ENCODE measurements at regions not wholly inside any gene's neighbourhood (a gene's known extent, or its start where the extent isn't known, plus 50 kb on each side); places are given as distances from the start of the nearest gene placed in this dataset.
"Not testable (repeated sequence)": the region's sequence is repeated elsewhere in the genome, so short reads cannot be mapped to it uniquely, and the experiment has no call there.

- Histone ChIP-seq H3K27me3 (replicated peaks; ENCODE audit: insufficient read depth) (no peaks in the 10 kb centered on the region), H3K4me3 (no peak overlapping the region), H3K36me3 (no peaks in the 10 kb centered on the region), H3K4me1 (ENCODE audit: control insufficient read depth in 1 of 2, low read depth in 2 of 2) (no peaks in the 10 kb centered on the region), H3K9me3 (no peaks in the 10 kb centered on the region), H3K27ac (no peak overlapping the region)
- no peak for ATAC-seq (ENCODE audit: insufficient number of reproducible peaks, low FRiP score, low read depth)
- TF ChIP-seq CTCF (IDR thresholded peaks at IDR 0.05): no peak
- DNase-seq (ENCODE audit: low spot score): no peak
Measured at GRCh38 chr11:16596231-16596630, 142.2 kb upstream of the C11orf58 start.

GRCh38 chr11:16591157-16591556 is 147.3 kb upstream of the C11orf58 start:
- Histone ChIP-seq H3K9me3 (no peaks in the 10 kb centered on the region), H3K27me3 (replicated peaks; ENCODE audit: insufficient read depth) (no peaks in the 10 kb centered on the region), H3K36me3 (no peaks in the 10 kb centered on the region), H3K4me3 (no peak overlapping the region), H3K4me1 (ENCODE audit: control insufficient read depth in 1 of 2, low read depth in 2 of 2) (no peaks in the 10 kb centered on the region), H3K27ac (no peak overlapping the region)
- DNase-seq (ENCODE audit: low spot score) (no peak), ATAC-seq (ENCODE audit: insufficient number of reproducible peaks, low FRiP score, low read depth) (no peak)
- no peak for TF ChIP-seq CTCF (IDR thresholded peaks at IDR 0.05)

- Histone ChIP-seq H3K36me3 (no peaks in the 10 kb centered on the region), H3K4me3 (no peak overlapping the region), H3K9me3 (no peaks in the 10 kb centered on the region), H3K27me3 (replicated peaks; ENCODE audit: insufficient read depth) (no peaks in the 10 kb centered on the region), H3K4me1 (ENCODE audit: control insufficient read depth in 1 of 2, low read depth in 2 of 2) (no peaks in the 10 kb centered on the region), H3K27ac (no peak overlapping the region)
- TF ChIP-seq CTCF (IDR thresholded peaks at IDR 0.05): no peak
- ATAC-seq (ENCODE audit: insufficient number of reproducible peaks, low FRiP score, low read depth) (no peak), DNase-seq (ENCODE audit: low spot score) (no peak)
Measured at GRCh38 chr11:16587670-16588069, 150.8 kb upstream of the C11orf58 start.

GRCh38 chr11:16584569-16584968 is 153.9 kb upstream of the C11orf58 start:
- H3K4me1 ChIP-seq (ENCODE audit: control insufficient read depth in 1 of 2, low read depth in 2 of 2): no peaks in the 10 kb centered on the region
- ATAC-seq (ENCODE audit: insufficient number of reproducible peaks, low FRiP score, low read depth) (no peak), DNase-seq (ENCODE audit: low spot score) (no peak)
- H3K4me3 ChIP-seq: no peak overlapping the region
- no peaks in the 10 kb centered on the region for H3K27me3 ChIP-seq (replicated peaks; ENCODE audit: insufficient read depth)
- no peak overlapping the region for H3K27ac ChIP-seq
- no peaks in the 10 kb centered on the region for H3K36me3 ChIP-seq
- TF ChIP-seq CTCF (IDR thresholded peaks at IDR 0.05): no peak
- H3K9me3 ChIP-seq: no peaks in the 10 kb centered on the region

- not testable (repeated sequence) for ATAC-seq (ENCODE audit: insufficient number of reproducible peaks, low FRiP score, low read depth); DNase-seq (ENCODE audit: low spot score); H3K27me3 ChIP-seq (replicated peaks; ENCODE audit: insufficient read depth); H3K27ac ChIP-seq; H3K36me3 ChIP-seq; H3K4me3 ChIP-seq; H3K4me1 ChIP-seq (ENCODE audit: control insufficient read depth in 1 of 2, low read depth in 2 of 2); H3K9me3 ChIP-seq
Measured at GRCh38 chr11:16581078-16581477, 157.4 kb upstream of the C11orf58 start.

- DNase-seq (ENCODE audit: low spot score): no peak
- H3K27me3 ChIP-seq (replicated peaks; ENCODE audit: insufficient read depth): no peaks in the 10 kb centered on the region
- H3K27ac ChIP-seq: no peak overlapping the region
- TF ChIP-seq CTCF (IDR thresholded peaks at IDR 0.05): no peak
- no peak for ATAC-seq (ENCODE audit: insufficient number of reproducible peaks, low FRiP score, low read depth)
- H3K4me3 ChIP-seq: no peak overlapping the region
- H3K4me1 ChIP-seq (ENCODE audit: control insufficient read depth in 1 of 2, low read depth in 2 of 2): no peaks in the 10 kb centered on the region
- no peaks in the 10 kb centered on the region for H3K9me3 ChIP-seq
- H3K36me3 ChIP-seq: no peaks in the 10 kb centered on the region
Measured at GRCh38 chr11:16577490-16577889, 161.0 kb upstream of the C11orf58 start.

GRCh38 chr11:16574889-16575288 is 163.6 kb upstream of the C11orf58 start:
- not testable (repeated sequence) for ATAC-seq (ENCODE audit: insufficient number of reproducible peaks, low FRiP score, low read depth); H3K9me3 ChIP-seq; H3K4me3 ChIP-seq; H3K4me1 ChIP-seq (ENCODE audit: control insufficient read depth in 1 of 2, low read depth in 2 of 2); H3K27me3 ChIP-seq (replicated peaks; ENCODE audit: insufficient read depth); H3K27ac ChIP-seq; DNase-seq (ENCODE audit: low spot score); H3K36me3 ChIP-seq

Data from thoracic aorta (tissue), 2 donors.